ENCODE measurements at regions not wholly inside any gene's neighbourhood (a gene's known extent, or its start where the extent isn't known, plus 50 kb on each side); places are given as distances from the start of the nearest gene placed in this dataset.
"Not testable (repeated sequence)": the region's sequence is repeated elsewhere in the genome, so short reads cannot be mapped to it uniquely, and the experiment has no call there.

- DNase-seq (ENCODE audit: low read depth), result no peak
- no peak overlapping the region for H3K4me3 ChIP-seq (ENCODE audit: low read depth, low read length)
- TF ChIP-seq CTCF (IDR thresholded peaks at IDR 0.05; ENCODE audit: low read depth, low read length, missing control alignments), result no peak
Measured at GRCh38 chr1:220942278-220942677, 63.0 kb downstream of the HLX start.

- not testable (repeated sequence) for H3K4me3 ChIP-seq (ENCODE audit: low read depth, low read length); DNase-seq (ENCODE audit: low read depth)
Measured at GRCh38 chr1:220942914-220943313, 63.7 kb downstream of the HLX start.

- H3K4me3 ChIP-seq (ENCODE audit: low read depth, low read length), result no peak overlapping the region
- DNase-seq (ENCODE audit: low read depth), result no peak
- TF ChIP-seq CTCF (IDR thresholded peaks at IDR 0.05; ENCODE audit: low read depth, low read length, missing control alignments), result no peak
Measured at GRCh38 chr1:220943319-220943996, 64.2 kb downstream of the HLX start.

GRCh38 chr1:220950576-220950975 is 71.3 kb downstream of the HLX start:
- no peak for DNase-seq (ENCODE audit: low read depth)
- no peak overlapping the region for H3K4me3 ChIP-seq (ENCODE audit: low read depth, low read length)
- TF ChIP-seq CTCF (IDR thresholded peaks at IDR 0.05; ENCODE audit: low read depth, low read length, missing control alignments), result no peak

- TF ChIP-seq CTCF (IDR thresholded peaks at IDR 0.05; ENCODE audit: low read depth, low read length, missing control alignments), result no peak
- no peak overlapping the region for H3K4me3 ChIP-seq (ENCODE audit: low read depth, low read length)
- no peak for DNase-seq (ENCODE audit: low read depth)
Measured at GRCh38 chr1:220952961-220953643, 73.9 kb downstream of the HLX start.

- TF ChIP-seq CTCF (IDR thresholded peaks at IDR 0.05; ENCODE audit: low read depth, low read length, missing control alignments), result no peak
- H3K4me3 ChIP-seq (ENCODE audit: low read depth, low read length), result no peak overlapping the region
- no peak for DNase-seq (ENCODE audit: low read depth)
Measured at GRCh38 chr1:220954321-220955075, 75.3 kb downstream of the HLX start.

- no peak for DNase-seq (ENCODE audit: low read depth)
- H3K4me3 ChIP-seq (ENCODE audit: low read depth, low read length), result no peak overlapping the region
- no peak for TF ChIP-seq CTCF (IDR thresholded peaks at IDR 0.05; ENCODE audit: low read depth, low read length, missing control alignments)
Measured at GRCh38 chr1:220955116-220955515, 75.9 kb downstream of the HLX start.
